ENCODE measurements at regions not wholly inside any gene's neighbourhood (a gene's known extent, or its start where the extent isn't known, plus 50 kb on each side); places are given as distances from the start of the nearest gene placed in this dataset.

- intact Hi-C loops (cut with micrococcal nuclease; ENCODE audit: unreplicated experiment) = no loop called here
- Mint-ChIP-seq H3K9me3 (ENCODE audit: low read depth, unreplicated experiment) (no peaks in the 10 kb centered on the region), H3K4me3 (ENCODE audit: low read depth, unreplicated experiment) (no peak overlapping the region), H3K27me3 (ENCODE audit: unreplicated experiment) (peaks cover 88% of the 10 kb centered on the region), H3K4me1 (ENCODE audit: low read depth, unreplicated experiment) (no peaks in the 10 kb centered on the region), H3K27ac (ENCODE audit: unreplicated experiment) (no peak overlapping the region), H3K36me3 (ENCODE audit: insufficient read depth, unreplicated experiment) (no peaks in the 10 kb centered on the region)
- no peak for DNase-seq
- TF ChIP-seq CTCF (IDR thresholded peaks at IDR 0.05; ENCODE audit: unreplicated experiment) = no peak
- CTCF ChIA-PET = interaction anchor here (0.6 to 1.9 kb wide), 2 partner anchors 9 to 1437 kb away, joined by 4 to 9 read pairs; no protein-coding TSS in a partner anchor
- BruUV-seq (replicated peaks) = no TSS peak
Measured at GRCh38 chr12:4858386-4858785, 51.3 kb upstream of the KCNA1 start.

GRCh38 chr12:4859478-4860210, 50.1 kb upstream of the KCNA1 start:
- intact Hi-C loops (cut with micrococcal nuclease; ENCODE audit: unreplicated experiment) = no loop called here
- no peaks in the 10 kb centered on the region for H3K4me1 Mint-ChIP-seq (ENCODE audit: low read depth, unreplicated experiment)
- DNase-seq = no peak
- H3K36me3 Mint-ChIP-seq (ENCODE audit: insufficient read depth, unreplicated experiment) = no peaks in the 10 kb centered on the region
- TF ChIP-seq CTCF (IDR thresholded peaks at IDR 0.05; ENCODE audit: unreplicated experiment) = no peak
- H3K9me3 Mint-ChIP-seq (ENCODE audit: low read depth, unreplicated experiment) = no peaks in the 10 kb centered on the region
- H3K27ac Mint-ChIP-seq (ENCODE audit: unreplicated experiment) = no peak overlapping the region
- no TSS peak for BruUV-seq (replicated peaks)
- H3K4me3 Mint-ChIP-seq (ENCODE audit: low read depth, unreplicated experiment) = no peak overlapping the region
- CTCF ChIA-PET = no interaction called here
- peaks cover 88% of the 10 kb centered on the region for H3K27me3 Mint-ChIP-seq (ENCODE audit: unreplicated experiment)

All from Calu3 (cell line).